Loucy (cell line): ENCODE measurements at regions not wholly inside any gene's neighbourhood (a gene's known extent, or its start where the extent isn't known, plus 50 kb on each side); places are given as distances from the start of the nearest gene placed in this dataset.
"Not testable (repeated sequence)": the region's sequence is repeated elsewhere in the genome, so short reads cannot be mapped to it uniquely, and the experiment has no call there.

Source experiments
- EZH2phosphoT487 ChIP-seq: fragments of 200-600 bp; IDR thresholded peaks from 2 replicates; pipeline ENCODE4 v1.6.1; 2018; ENCODE audit warnings: antibody characterized with exemption, mild to moderate bottlenecking, moderate library complexity, borderline replicate concordance
- TF ChIP-seq, protein P1 (sequence below): fragments of 200-600 bp; sonication (generic); conservative IDR thresholded peaks from 2 replicates; pipeline ENCODE4 v1.5.1; 2014; ENCODE audit warnings: mild to moderate bottlenecking, antibody characterized with exemption, low read length

DNA sequence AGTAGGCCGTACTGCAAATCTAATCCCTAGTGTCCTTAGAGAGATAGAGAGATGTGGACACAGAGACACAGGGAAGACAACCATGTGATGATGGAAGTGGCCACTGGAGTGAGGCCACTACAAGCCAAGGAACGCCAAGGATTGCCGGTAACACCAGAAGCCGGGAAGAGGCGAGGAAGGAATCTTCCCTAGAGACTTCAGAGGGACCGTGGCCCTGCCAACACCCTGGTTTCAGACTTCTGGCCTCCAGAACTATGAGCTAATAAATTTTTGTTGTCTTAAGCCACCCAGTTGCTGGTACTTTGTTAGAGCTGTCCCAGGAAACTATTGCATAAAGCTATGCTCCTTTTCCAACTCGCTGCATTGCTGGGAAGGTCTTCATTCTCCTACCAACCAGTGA is 70.3 kb upstream of the ZDHHC15 start:
- TF ChIP-seq, protein P1, sequence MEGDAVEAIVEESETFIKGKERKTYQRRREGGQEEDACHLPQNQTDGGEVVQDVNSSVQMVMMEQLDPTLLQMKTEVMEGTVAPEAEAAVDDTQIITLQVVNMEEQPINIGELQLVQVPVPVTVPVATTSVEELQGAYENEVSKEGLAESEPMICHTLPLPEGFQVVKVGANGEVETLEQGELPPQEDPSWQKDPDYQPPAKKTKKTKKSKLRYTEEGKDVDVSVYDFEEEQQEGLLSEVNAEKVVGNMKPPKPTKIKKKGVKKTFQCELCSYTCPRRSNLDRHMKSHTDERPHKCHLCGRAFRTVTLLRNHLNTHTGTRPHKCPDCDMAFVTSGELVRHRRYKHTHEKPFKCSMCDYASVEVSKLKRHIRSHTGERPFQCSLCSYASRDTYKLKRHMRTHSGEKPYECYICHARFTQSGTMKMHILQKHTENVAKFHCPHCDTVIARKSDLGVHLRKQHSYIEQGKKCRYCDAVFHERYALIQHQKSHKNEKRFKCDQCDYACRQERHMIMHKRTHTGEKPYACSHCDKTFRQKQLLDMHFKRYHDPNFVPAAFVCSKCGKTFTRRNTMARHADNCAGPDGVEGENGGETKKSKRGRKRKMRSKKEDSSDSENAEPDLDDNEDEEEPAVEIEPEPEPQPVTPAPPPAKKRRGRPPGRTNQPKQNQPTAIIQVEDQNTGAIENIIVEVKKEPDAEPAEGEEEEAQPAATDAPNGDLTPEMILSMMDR = not testable (repeated sequence)
- TF ChIP-seq EZH2phosphoT487 = not testable (repeated sequence)
